ENCODE measurements at regions not wholly inside any gene's neighbourhood (a gene's known extent, or its start where the extent isn't known, plus 50 kb on each side); places are given as distances from the start of the nearest gene placed in this dataset.

DNA sequence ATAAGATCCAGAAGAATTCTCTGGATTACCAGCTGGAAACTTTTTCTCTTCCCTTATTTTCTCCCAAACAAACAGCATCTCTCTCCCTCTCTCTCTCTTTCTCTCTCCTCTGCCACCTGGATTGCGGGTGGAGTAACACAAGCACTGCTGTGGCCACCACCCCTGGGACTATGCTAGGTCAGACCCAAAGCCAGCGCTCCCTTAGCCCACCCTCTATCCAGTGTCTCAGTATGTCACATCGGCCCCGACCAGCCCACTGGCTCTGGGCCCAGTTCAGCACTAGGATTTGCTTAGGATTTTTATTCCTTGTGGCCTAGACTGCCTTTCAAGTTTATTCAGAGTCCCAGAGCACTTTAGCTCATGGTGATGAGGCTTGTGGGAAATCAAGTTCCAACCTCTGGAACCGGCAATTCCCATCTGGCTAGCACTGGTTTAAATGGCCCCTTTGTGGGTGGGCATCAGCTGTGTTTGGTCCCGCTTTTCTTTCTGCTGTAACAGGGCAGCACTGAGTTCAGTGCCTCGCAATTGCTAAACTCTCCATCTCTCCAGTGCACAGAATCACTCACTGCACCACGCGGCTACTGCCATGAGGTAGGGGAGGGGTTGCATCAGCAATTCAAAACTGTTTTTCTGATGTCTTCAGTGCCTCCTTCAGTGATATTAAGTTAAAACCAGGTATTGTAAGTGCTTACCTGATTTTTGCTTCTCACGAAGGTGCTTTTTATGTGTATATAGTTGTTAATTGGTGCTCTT is 1623.1 kb downstream of the SLITRK5 start:
- POLR2A ChIA-PET (ENCODE audit: unreplicated experiment), result no interaction called here
- Histone ChIP-seq H2AK9ac (replicated peaks; ENCODE audit: low read depth, low read length, poor library complexity) (no peak overlapping the region), H3K4ac (ENCODE audit: low read depth, low read length) (no peak overlapping the region), H4K5ac (ENCODE audit: low read depth, low read length) (no peak overlapping the region), H4K8ac (ENCODE audit: low read depth in 2 of 2, low read length in 2 of 2) (no peak overlapping the region), H3K23ac (ENCODE audit: low read depth, low read length) (no peak overlapping the region), H3K4me2 (ENCODE audit: low read depth, low read length) (no peak overlapping the region), H3K56ac (ENCODE audit: extremely low read depth, insufficient read depth, low read length) (no peak overlapping the region), H3K9ac (ENCODE audit: low read depth, low read length) (no peak overlapping the region), H3K9me1 (ENCODE audit: insufficient read depth, low read length) (no peaks in the 10 kb centered on the region), H2BK5ac (ENCODE audit: low read depth, low read length, poor library complexity, severe bottlenecking) (no peak overlapping the region), H3K79me1 (ENCODE audit: low read depth in 1 of 2, low read length in 2 of 2) (no peaks in the 10 kb centered on the region), H2AK5ac (ENCODE audit: low read depth, low read length) (no peak overlapping the region), H4K91ac (ENCODE audit: insufficient read depth, low read depth, low read length) (no peak overlapping the region), H2BK15ac (ENCODE audit: low read depth, low read length) (no peak overlapping the region), H3K27ac (ENCODE audit: insufficient read depth, low read length) (no peak overlapping the region), H3K4me3 (ENCODE audit: insufficient read depth, low read depth, low read length) (no peak overlapping the region), H2BK120ac (ENCODE audit: low read depth, low read length) (no peak overlapping the region), H3K36me3 (ENCODE audit: control insufficient read depth, insufficient read depth, low read length) (no peaks in the 10 kb centered on the region), H3K18ac (ENCODE audit: low read depth, low read length) (no peak overlapping the region), H3K4me1 (ENCODE audit: control insufficient read depth, insufficient read depth, low read length) (no peaks in the 10 kb centered on the region), H3K9me3 (ENCODE audit: control insufficient read depth, insufficient read depth, low read length) (peaks cover 8% of the 10 kb centered on the region), H2BK20ac (ENCODE audit: low read depth, low read length) (no peak overlapping the region), H3K14ac (replicated peaks; ENCODE audit: low read depth, low read length) (no peak overlapping the region), H3K27me3 (ENCODE audit: control insufficient read depth, insufficient read depth, low read length) (no peaks in the 10 kb centered on the region), H4K20me1 (ENCODE audit: insufficient read depth, low read length) (no peaks in the 10 kb centered on the region), H2AFZ (replicated peaks; ENCODE audit: low read length, poor library complexity) (no peak overlapping the region)
- TF ChIP-seq RCOR1 (IDR thresholded peaks at IDR 0.05; ENCODE audit: insufficient replicate concordance, low read length) (no peak), NFE2L2 (IDR thresholded peaks at IDR 0.05; ENCODE audit: low read depth, low read length) (no peak)
- ATAC-seq (ENCODE audit: low read depth) (no peak), DNase-seq (no peak)
- BruUV-seq (replicated peaks), result no TSS peak
- CTCF ChIA-PET, result no interaction called here
- in situ Hi-C loops (cut with MboI; ENCODE audit: low sequenced_read_pairs) (no loop called here), dilution Hi-C loops (cut with HindIII; ENCODE audit: low sequenced_read_pairs, unreplicated experiment) (no loop called here), intact Hi-C loops (cut with micrococcal nuclease) (no loop called here)
- WGBS, 2 experiments (ENCODE audit: extremely low coverage in 2 of 2, insufficient read length in 1 of 2), result no CpG with 5 or more reads among the region's 10 CpGs

Measured in IMR-90 (cell line).